RCC 7860 (cell line): ENCODE measurements at regions not wholly inside any gene's neighbourhood (a gene's known extent, or its start where the extent isn't known, plus 50 kb on each side); places are given as distances from the start of the nearest gene placed in this dataset.

ENCODE experiments used
- DNase-seq: peaks from one replicate; pipeline ENCODE4 v3.0.0-alpha.2; 2015; ENCODE audit warnings: low spot score
- FAIRE-seq: peaks from 2 replicates; lab custom pipeline; 2012; peaks lifted over from hg19 to GRCh38; lab: Jason Lieb, UNC

DNA sequence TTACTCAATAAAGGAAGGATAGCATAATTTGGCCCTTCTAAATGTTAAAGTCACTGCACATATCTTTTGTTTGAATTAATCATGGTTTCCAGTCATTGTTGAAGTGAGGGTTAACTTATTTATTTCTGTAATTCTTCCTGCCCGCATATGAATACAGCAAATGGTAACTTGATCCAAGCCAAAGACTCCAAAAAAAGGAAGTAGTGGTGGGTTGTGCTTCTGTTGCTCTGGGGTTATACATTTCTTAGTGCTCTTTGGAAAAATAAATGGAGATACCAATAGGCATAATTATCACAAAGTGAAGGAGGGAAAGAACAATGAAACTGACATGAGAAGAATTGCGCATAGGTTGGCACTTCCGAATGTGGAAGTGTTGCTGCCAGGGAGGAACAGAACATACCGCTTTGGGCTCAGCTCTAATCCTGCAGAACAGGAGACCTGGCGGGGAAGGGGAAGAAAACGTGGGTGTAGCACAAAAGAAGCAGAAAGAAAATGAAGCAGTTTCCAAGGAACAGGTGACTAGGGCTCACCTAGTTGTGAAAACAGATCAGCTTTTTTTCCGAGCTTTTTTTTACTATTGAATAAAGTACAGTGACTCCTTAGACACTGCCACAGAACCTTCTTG is 69.7 kb upstream of the TAF11L2 start:
- DNase-seq: no peak
- no peak for FAIRE-seq

DNA sequence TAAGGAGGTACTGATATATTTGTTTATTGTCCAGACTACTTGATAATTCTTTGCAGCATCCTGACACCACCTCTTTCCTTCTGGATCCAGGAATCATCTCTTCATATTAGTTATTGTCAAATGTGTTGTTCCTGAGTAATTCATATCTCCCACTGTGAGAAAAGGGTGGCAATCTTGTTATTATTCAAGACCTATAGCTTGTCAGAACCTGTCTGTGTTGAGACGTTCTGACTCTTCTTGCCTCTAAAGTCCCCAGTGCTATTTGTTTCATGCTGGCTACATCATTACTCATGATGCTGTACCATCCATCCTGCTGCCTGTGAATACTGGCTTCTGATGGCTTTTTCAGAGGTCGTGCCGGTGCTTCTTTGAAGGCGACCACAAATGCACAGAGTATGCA is 68.7 kb upstream of the TAF11L2 start:
- no peak for DNase-seq
- no peak for FAIRE-seq

DNA sequence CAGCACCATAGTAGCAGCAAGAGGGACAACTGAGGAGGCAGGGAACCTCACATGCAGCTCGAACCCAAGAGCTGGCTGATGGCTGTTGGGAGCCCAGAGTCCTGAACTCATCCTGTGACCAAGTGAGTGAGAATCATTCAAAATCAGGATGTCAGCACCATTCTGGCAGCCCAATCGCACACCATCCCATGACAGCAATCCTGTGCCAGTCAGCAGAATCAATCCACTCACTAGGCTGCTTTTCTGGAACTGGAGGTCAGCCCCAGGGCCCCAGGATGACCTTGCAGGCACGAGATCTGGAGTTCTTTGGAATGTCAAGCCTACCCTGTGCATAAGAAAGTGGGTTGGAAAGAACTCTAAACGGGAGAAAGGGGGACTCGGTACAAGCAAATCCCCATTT is 67.8 kb upstream of the TAF11L2 start:
- no peak for FAIRE-seq

DNA sequence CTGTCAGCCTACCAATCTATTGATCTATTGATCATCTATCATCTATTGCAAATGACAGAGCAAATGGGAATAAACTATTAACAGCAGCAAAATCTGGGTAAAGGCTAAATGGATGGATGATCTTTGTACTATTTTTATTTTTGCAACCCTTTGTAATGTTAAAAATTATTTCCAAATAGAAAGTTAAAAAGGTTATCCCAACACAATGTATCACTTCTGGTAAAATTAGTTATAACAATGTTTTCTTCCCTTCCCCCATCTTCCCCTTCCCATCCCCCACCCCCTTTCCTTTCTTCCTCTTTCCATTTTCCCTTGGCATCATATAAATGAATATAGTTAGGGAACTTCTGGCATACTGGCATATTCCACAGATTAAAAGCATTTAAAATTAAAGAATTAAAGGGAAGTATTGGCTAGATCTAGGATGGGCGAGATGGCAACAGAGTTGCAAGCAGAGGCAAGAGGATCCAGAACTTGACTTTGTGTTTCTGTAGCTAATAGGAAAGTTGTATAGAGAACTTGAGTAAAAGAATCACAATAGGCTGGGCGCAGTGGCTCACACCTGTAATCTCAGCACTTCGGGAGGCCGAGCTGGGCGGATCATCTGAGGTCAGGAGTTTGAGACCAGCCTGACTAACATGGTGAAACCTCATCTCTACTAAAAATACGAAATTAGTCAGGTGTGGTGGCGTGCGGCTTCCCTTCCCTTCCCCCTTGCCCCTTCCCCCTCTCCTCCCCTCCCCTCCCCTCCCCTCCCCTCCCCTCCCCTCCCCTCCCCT is 66.6 kb upstream of the TAF11L2 start:
- no peak for FAIRE-seq
- DNase-seq: no peak

More for the DNA sequence above, 67.8 kb upstream of the TAF11L2 start:
- DNase-seq: no peak

DNA sequence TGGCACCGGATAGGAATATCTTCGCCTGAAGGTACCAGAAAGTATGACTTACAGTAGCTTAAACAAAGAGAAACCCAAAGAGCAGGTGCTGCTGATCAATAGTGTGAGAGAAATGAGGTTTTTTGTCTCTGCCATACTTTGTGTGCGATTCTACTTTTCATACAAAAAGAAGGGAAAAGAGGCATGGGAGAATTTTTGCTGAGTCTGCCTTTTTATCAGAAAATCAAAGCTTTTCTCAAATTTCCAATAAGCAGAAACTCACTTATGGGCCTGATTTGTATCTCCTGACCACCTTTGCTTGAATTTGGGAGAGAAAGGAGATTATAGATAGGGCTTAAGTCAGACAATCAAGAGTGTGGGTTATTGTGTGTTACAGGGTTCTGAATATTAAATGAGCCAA is 65.5 kb upstream of the TAF11L2 start:
- FAIRE-seq: no peak
- DNase-seq: no peak

DNA sequence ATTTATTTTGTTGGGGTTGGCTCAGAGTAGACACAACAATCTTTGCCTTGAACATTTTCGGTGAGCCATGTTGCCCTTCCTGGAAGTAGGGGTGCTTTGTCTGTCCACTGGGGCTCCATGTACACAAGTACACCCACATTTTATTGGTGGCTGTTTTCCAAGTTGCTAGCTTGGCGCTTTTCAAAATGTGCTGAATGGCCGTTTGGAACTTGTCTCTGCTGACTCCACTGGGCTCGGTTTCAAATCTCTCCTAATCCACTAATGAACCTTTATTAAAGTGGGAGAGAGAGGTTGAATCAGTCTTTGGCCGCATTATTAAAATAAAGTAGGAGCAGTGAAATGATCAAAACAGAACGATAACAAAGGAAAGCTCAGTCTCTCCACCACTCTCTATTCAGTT is 64.6 kb upstream of the TAF11L2 start:
- FAIRE-seq: no peak
- DNase-seq: no peak

DNA sequence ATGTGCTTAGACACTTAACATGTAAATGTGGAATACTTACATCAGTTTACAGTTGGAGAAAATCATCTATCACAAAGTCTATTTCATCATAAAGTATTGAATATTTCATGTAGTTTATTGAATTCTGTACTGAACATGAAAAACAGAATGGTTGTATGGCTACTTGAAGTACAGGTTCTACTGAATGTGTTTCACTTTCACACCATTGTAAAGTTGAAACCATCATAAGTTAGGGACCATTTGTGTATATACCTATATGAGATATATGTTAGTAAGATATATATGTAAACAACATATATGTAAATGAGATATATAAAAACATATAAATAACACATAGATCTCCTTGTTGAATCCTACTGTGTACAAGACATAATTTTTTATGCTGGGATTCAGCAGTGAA is 63.0 kb upstream of the TAF11L2 start:
- DNase-seq (no peak), FAIRE-seq (no peak)

DNA sequence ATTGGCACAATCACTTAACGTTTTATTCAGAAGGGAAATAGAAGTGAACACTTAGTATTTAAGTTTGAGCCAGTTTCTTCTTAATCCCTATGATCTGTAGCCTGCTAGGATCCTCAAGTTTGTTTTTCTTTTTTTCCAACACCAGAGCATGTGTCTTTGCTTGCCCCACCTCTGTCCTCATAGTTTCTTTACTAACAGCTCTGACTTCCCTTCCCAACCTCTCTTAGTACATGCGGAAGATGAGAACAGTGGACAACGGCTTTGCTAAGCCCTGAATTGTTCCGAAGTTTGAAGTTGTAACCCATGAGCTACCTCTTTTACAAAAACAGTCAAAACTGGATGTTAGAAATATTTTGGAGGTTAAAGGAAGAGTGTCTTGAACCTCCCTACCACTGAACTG is 61.7 kb upstream of the TAF11L2 start:
- no peak for FAIRE-seq
- DNase-seq: no peak

DNA sequence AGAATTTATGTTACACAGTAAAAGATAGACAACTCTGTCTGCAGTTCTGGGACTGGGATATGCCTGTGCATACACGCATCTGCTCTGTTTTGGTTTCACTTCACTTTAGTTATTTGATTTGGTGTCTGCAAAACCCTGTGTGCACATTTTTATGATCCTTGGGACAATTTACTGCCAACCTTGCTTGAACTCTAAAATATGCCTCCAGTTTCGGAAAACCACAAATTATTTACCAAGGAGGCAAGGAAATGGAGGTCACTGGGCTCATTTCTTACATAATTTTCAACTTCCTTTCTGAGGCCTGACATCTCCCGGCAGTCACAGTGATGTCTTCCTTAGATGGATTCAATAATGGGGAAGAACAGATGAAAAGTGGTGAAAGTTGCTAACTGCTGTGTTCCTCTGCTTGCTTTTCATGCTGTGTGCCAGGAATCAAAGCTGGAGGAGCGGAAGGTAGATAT is 61.2 kb upstream of the TAF11L2 start:
- DNase-seq (no peak), FAIRE-seq (no peak)

DNA sequence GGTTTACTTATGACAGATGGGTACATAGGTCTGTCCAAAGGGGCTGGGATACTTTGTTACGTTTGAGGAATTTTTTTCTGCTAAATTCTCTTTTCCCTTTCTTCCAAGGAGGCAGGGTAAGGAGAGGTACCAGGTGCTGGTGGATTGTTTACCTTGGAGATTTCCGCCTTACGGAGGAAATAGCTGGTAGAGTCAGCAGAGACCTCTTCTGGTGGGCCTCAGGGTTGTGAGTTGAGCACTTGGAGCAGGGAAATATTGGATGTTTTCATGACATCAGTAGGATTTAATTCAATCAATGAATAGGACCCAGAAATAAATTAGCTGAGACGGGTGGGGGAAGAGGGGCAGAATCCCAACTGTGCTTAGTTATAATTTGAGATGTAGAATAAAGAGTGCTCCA is 60.0 kb upstream of the TAF11L2 start:
- no peak for FAIRE-seq
- no peak for DNase-seq

DNA sequence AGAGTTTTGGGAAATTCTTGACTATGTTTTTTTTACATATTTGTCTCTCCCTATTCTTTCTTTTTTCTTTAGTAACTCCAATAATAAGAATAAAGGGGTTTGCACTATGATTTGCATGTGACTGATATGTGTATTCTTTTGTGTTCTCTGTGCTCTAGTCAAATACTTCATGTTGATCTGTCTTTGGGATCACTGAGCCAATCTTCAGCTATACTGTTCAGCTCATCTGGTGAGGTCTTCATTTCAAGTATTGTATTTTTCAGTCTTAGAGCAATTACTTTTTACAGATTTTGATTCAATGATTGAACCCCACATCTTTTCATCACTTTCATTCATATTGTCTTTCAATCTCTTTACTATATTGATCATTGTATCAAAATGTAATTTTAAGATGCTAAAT is 58.1 kb upstream of the TAF11L2 start:
- DNase-seq (no peak), FAIRE-seq (no peak)

DNA sequence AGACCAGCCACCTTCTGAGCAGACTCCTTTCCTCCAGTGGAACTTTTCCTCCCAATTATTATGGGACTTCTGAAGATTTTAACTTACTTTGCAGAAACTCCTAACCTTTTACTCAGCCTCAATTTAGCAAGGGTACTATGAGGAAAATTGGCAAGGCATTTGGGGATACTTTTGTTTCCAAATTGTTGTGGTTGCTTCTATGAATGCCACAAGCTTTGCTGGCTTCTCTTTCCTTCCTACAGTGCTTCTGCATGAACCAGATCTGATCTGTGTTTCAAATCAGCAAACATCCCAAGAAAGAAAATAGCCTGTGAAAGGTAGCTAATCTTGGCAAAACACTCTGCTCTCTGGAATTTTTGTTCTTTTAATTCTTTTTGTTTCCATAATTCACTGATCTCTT is 57.3 kb upstream of the TAF11L2 start:
- DNase-seq (no peak), FAIRE-seq (no peak)

DNA sequence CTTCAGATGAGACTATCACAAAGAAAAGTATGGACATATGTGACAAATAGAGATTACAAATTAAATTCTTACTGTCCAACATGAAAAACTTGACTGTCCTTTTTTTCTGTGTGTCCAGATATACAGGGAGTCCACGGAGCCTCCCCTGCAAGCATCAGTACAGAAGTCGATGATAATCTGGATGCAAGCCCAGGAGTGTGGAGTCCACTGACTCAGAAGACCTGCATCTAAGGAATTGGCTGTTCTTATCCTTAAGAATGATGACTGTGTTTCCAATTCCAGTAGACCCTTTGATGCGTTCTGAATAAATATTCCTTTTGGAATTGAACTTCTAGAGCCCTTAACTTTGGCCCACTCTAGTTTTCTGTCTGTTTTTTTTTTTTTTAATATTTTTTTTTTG is 56.7 kb upstream of the TAF11L2 start:
- no peak for DNase-seq
- no peak for FAIRE-seq

DNA sequence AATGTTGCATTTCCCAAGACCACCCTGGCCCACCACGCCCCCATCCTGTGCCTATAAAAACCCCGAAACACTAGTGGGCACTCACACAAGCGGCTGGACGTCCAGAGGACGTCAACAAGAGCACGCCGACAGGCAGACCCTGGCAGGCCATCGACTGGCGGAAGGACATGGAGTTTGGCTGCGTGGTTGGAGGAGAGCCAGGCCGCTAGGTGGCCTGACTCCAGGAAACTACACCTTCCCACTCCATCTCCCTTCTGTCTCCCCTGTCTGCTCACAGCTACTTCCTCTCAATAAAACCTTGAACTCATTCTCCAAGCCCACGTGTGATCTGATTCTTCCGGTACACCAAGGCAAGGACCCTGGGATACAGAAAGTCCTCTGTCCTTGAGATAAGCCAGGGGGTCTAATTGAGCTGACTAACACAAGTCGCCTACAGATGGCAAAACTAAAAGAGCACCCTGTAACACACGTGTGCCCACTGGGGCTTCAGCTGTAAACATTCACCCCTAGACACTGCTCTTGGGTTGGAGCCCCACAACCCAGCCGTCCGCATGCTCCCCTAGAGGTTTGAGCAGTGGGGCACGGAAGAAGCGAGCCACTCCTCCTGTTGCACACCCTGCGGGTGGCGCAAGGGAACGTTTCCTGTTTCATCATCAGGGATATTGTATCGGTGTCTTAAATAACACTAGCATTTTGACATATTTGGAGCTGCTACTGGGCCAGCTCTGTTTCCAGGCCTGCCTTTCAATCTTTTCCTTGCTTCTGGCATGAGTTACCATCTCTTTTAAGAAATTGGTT is 54.5 kb upstream of the TAF11L2 start:
- no peak for DNase-seq
- no peak for FAIRE-seq

DNA sequence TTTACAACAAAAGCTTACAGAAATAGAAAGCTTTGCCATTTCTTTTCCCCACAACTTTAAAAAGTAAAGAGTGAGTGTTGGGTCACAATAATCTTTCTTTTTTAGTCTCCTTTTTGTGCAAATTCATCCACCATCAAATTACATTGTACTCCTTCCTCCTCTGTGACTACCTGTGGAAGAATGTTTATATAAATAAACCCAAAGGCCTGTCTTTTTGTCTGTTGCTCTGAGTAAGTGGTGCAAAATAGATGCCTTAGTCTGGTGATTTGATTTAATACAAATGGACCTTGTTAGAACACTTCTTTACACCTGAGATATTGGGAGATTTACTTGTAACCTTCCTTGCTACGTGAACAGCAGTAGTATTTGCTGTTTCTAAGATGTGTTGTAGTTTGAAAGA is 53.5 kb upstream of the TAF11L2 start:
- DNase-seq (no peak), FAIRE-seq (no peak)

DNA sequence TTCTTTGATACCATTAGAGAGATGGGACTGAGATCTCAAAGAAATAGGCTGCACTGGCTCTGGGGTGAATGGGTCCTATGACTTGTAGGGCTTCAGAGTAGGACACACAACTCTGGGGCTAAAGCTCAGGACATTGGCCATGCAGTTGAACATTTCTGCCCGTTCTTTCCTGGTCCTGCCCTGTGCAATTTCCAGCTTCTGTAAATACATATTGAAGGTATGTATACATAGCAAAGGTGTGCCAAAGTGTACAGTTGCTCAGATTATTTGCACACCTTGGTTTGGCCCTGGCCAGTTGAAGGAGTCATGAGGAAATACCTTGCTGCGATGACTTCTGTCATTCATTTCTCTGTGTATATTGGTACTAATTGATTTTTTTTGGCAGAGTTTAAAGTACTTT is 52.8 kb upstream of the TAF11L2 start:
- DNase-seq (no peak), FAIRE-seq (no peak)
